GM06990 (cell line): ENCODE measurements at regions not wholly inside any gene's neighbourhood (a gene's known extent, or its start where the extent isn't known, plus 50 kb on each side); places are given as distances from the start of the nearest gene placed in this dataset.

ENCODE experiments used
- DNase-seq: peaks from one replicate; pipeline ENCODE4 v3.0.0-alpha.2; 2011; ENCODE audit not compliant: insufficient read length; ENCODE audit errors: extremely low read depth
- H3K27me3 ChIP-seq: replicated peaks from 2 replicates; pipeline ENCODE4 v1.6.0; 2011; ENCODE audit warnings: low read length; ENCODE audit not compliant: control insufficient read depth, insufficient read depth
- H3K36me3 ChIP-seq: 2 replicates; pipeline ENCODE4 v1.5.1; 2011; ENCODE audit warnings: low read length; ENCODE audit not compliant: control insufficient read depth, insufficient read depth
- H3K4me3 ChIP-seq: replicated peaks from 2 replicates; pipeline ENCODE4 v1.5.1; 2011; ENCODE audit warnings: low read depth, mild to moderate bottlenecking, control low read depth, low read length
- CTCF ChIP-seq: IDR thresholded peaks from 2 replicates; pipeline ENCODE4 v1.5.1; 2011; ENCODE audit warnings: low read length, control low read depth, mild to moderate bottlenecking, inconsistent platforms; ENCODE audit not compliant: insufficient read depth, poor library complexity, severe bottlenecking

- H3K4me3 ChIP-seq: no peak overlapping the region
- no peaks in the 10 kb centered on the region for H3K36me3 ChIP-seq
- no peak for TF ChIP-seq CTCF
- no peak for DNase-seq
- H3K27me3 ChIP-seq: no peaks in the 10 kb centered on the region
Observed at GRCh38 chr6:45757443-45758130, 258.1 kb downstream of the CLIC5 start.

- TF ChIP-seq CTCF: no peak
Observed at GRCh38 chr6:45756606-45757005, 259.1 kb downstream of the CLIC5 start.

GRCh38 chr6:45754432-45754831 lies 261.2 kb downstream of the CLIC5 start:
- no peak for DNase-seq
- no peaks in the 10 kb centered on the region for H3K36me3 ChIP-seq
- no peaks in the 10 kb centered on the region for H3K27me3 ChIP-seq
- no peak for TF ChIP-seq CTCF
- no peak overlapping the region for H3K4me3 ChIP-seq

More at GRCh38 chr6:45756606-45757005, 259.1 kb downstream of the CLIC5 start:
- Histone ChIP-seq H3K27me3 (no peaks in the 10 kb centered on the region), H3K36me3 (no peaks in the 10 kb centered on the region), H3K4me3 (no peak overlapping the region)
- DNase-seq: no peak

GRCh38 chr6:45746046-45746445 lies 269.6 kb downstream of the CLIC5 start:
- DNase-seq: no peak

GRCh38 chr6:45743028-45743615 lies 272.5 kb downstream of the CLIC5 start:
- no peak for DNase-seq
- no peak for TF ChIP-seq CTCF
- no peaks in the 10 kb centered on the region; the same call in 1 of the 2 replicates for H3K27me3 ChIP-seq
- H3K36me3 ChIP-seq: no peaks in the 10 kb centered on the region
- H3K4me3 ChIP-seq: no peak overlapping the region

More at GRCh38 chr6:45746046-45746445, 269.6 kb downstream of the CLIC5 start:
- no peaks in the 10 kb centered on the region for H3K36me3 ChIP-seq
- H3K4me3 ChIP-seq: no peak overlapping the region
- TF ChIP-seq CTCF: no peak
- H3K27me3 ChIP-seq: no peaks in the 10 kb centered on the region; the same call in 1 of the 2 replicates
